MCF 10A (cell line): ENCODE measurements at regions not wholly inside any gene's neighbourhood (a gene's known extent, or its start where the extent isn't known, plus 50 kb on each side); places are given as distances from the start of the nearest gene placed in this dataset.

ENCODE experiments used
- BruUV-seq: library from RNA; stranded (reverse); fragments of 400-500 nt; replicated peaks from 2 replicates; lab custom pipeline; 2021; lab: Mats Ljungman, UMichigan
- CTCF ChIA-PET: fragments of 300-600 bp; sonication (Branson Sonifier 250); formaldehyde crosslinking; extraction: SDS; loops from one replicate; lab custom pipeline; 2021; ENCODE audit warnings: antibody characterized with exemption, inconsistent platforms; lab: Yijun Ruan, JAX
- POLR2A ChIA-PET: fragments of 300-600, 350-650 bp; sonication (Branson Sonifier 250); formaldehyde crosslinking; extraction: SDS; loops from one replicate; lab custom pipeline; 2020; ENCODE audit warnings: antibody characterized with exemption, inconsistent platforms; lab: Yijun Ruan, JAX
- DNase-seq: peaks from one replicate; pipeline ENCODE4 v3.0.0-alpha.2; 2018; ENCODE audit not compliant: unreplicated experiment
- H3K27ac Mint-ChIP-seq: one replicate; pipeline ENCODE4 v1.8.0; 2022; ENCODE audit warnings: mild to moderate bottlenecking, low read depth, mixed read lengths; ENCODE audit not compliant: unreplicated experiment
- H3K27me3 Mint-ChIP-seq: one replicate; pipeline ENCODE4 v1.8.0; 2022; ENCODE audit warnings: mixed read lengths; ENCODE audit not compliant: insufficient read depth, unreplicated experiment
- H3K36me3 Mint-ChIP-seq: one replicate; pipeline ENCODE4 v1.8.0; 2022; ENCODE audit warnings: mild to moderate bottlenecking, moderate library complexity, mixed read lengths; ENCODE audit not compliant: insufficient read depth, unreplicated experiment
- H3K4me1 Mint-ChIP-seq: one replicate; pipeline ENCODE4 v1.8.0; 2022; ENCODE audit warnings: mixed read lengths; ENCODE audit not compliant: insufficient read depth, unreplicated experiment
- H3K4me3 Mint-ChIP-seq: one replicate; pipeline ENCODE4 v1.8.0; 2022; ENCODE audit warnings: mild to moderate bottlenecking, moderate library complexity, mixed read lengths; ENCODE audit not compliant: unreplicated experiment
- H3K9me3 Mint-ChIP-seq: one replicate; pipeline ENCODE4 v1.8.0; 2022; ENCODE audit warnings: mixed read lengths; ENCODE audit not compliant: unreplicated experiment
- intact Hi-C: fragments of 100-400 bp; cut with micrococcal nuclease; formaldehyde crosslinking; loops from 2 replicates; pipeline ENCODE4 v1.14.1; 2022
- TF ChIP-seq, protein P1 (sequence below): fragments of 200-600 bp; IDR thresholded peaks from one replicate; pipeline ENCODE4 v1.8.0; 2022; ENCODE audit warnings: antibody characterized with exemption, mild to moderate bottlenecking; ENCODE audit not compliant: unreplicated experiment

DNA sequence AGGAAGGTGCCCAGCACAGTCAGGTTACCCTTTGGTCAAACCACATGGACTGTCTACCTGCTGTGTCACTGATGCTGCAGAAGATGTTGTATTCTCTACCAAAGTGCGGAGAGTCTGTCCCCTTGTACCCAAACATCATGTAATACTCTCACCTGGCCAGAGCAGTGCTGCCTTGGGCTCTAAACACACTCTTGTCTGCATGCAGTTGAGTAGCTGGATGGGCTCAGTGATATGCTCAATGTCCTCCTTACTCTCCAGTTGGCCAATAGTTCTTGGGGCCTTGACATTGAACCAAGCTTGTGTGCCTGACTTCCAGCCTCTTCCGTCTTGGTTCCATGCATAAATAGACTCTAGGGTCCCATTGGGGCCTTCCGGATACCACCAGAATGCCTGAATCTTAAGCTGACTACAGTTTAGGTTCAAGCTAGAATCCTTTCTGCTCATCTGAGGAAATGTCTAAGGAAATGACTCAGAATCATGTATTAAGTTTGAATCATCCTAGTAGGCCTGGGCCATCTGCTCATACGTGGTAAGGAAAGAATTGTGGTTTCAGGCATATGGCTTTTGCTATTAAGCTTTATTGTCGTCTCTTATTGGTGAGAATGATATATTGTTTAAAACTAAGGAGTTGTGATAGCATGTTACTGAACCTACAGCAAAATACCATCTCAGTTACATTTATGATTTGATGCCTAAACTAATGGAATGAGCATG is 118.0 kb downstream of the OTUD1 start:
- peak; percentile 39 for DNase-seq
- TF ChIP-seq, protein P1, sequence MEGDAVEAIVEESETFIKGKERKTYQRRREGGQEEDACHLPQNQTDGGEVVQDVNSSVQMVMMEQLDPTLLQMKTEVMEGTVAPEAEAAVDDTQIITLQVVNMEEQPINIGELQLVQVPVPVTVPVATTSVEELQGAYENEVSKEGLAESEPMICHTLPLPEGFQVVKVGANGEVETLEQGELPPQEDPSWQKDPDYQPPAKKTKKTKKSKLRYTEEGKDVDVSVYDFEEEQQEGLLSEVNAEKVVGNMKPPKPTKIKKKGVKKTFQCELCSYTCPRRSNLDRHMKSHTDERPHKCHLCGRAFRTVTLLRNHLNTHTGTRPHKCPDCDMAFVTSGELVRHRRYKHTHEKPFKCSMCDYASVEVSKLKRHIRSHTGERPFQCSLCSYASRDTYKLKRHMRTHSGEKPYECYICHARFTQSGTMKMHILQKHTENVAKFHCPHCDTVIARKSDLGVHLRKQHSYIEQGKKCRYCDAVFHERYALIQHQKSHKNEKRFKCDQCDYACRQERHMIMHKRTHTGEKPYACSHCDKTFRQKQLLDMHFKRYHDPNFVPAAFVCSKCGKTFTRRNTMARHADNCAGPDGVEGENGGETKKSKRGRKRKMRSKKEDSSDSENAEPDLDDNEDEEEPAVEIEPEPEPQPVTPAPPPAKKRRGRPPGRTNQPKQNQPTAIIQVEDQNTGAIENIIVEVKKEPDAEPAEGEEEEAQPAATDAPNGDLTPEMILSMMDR, result no peak
- H3K4me3 Mint-ChIP-seq, result no peak overlapping the region
- H3K9me3 Mint-ChIP-seq, result no peaks in the 10 kb centered on the region
- no TSS peak for BruUV-seq
- H3K27me3 Mint-ChIP-seq, result no peaks in the 10 kb centered on the region
- peaks cover 20% of the 10 kb centered on the region for H3K4me1 Mint-ChIP-seq
- CTCF ChIA-PET, result interaction anchor here (0.6 to 2.1 kb wide), 2 partner anchors 28 to 305 kb away, joined by 3 to 8 read pairs; no protein-coding TSS in a partner anchor
- intact Hi-C loops, result no loop called here
- H3K27ac Mint-ChIP-seq, result peak overlapping the region; percentile 74
- no peaks in the 10 kb centered on the region for H3K36me3 Mint-ChIP-seq
- POLR2A ChIA-PET, result no interaction called here

DNA sequence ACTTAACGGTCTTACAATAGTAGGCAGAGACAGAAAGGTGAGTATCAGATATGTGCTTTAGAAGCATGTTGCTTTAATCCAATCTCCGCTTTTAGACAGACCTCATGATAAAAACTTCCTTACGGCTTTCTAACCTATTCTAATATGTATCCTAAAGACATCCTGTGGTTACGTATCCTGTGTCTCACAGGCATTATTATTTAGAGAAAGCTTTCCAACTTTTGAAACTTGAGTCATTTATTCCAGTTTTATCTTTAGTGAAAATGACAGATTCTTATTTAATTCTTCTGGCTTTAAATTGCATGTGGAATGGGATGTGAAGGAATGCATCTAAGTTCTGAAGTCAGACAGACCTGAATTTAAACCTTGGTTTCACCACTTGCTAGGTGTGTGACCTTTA is 118.9 kb downstream of the OTUD1 start:
- peaks cover 6% of the 10 kb centered on the region for H3K9me3 Mint-ChIP-seq
- intact Hi-C loops, result no loop called here
- H3K27ac Mint-ChIP-seq, result peak overlapping the region; percentile 22
- POLR2A ChIA-PET, result no interaction called here
- no peaks in the 10 kb centered on the region for H3K36me3 Mint-ChIP-seq
- TF ChIP-seq, protein P1, result no peak
- CTCF ChIA-PET, result interaction anchor here (0.8 to 2.1 kb wide), 2 partner anchors 28 to 241 kb away, joined by 3 to 8 read pairs; no protein-coding TSS in a partner anchor
- DNase-seq, result no peak
- H3K4me3 Mint-ChIP-seq, result no peak overlapping the region
- no peaks in the 10 kb centered on the region for H3K27me3 Mint-ChIP-seq
- peaks cover 20% of the 10 kb centered on the region for H3K4me1 Mint-ChIP-seq
- no TSS peak for BruUV-seq

DNA sequence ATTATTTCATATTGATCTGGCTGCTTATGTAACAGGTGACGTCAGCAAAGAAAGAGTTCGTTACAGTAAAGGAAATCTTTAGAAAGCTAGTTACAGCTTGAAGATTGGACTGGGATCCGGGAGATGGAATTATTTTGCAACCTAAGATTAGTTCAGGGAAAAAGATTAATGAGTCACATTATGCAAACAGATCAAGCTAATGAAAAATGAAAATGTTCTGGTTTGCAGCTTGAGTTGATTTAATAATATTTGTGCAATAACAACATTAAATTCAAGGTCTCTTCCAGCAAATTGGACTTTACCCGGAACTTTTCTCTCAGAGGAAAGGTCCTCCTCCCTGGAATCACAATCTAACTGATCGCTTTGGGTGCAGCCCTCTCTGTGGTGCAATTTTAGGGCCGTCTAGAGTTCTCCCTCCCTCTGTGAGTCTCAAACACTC is 119.5 kb downstream of the OTUD1 start:
- peak overlapping the region; percentile 22 for H3K27ac Mint-ChIP-seq
- intact Hi-C loops, result no loop called here
- no peaks in the 10 kb centered on the region for H3K36me3 Mint-ChIP-seq
- peaks cover 20% of the 10 kb centered on the region for H3K4me1 Mint-ChIP-seq
- BruUV-seq, result no TSS peak
- H3K27me3 Mint-ChIP-seq, result no peaks in the 10 kb centered on the region
- ChIA-PET CTCF (interaction anchor here (0.6 to 2.1 kb wide), 3 partner anchors 29 to 242 kb away, joined by 3 to 8 read pairs (median 4); no protein-coding TSS in a partner anchor), POLR2A (interaction anchor here (0.5 kb wide), 1 partner anchor 400 kb away, joined by 5 read pairs; no protein-coding TSS in a partner anchor)
- TF ChIP-seq, protein P1, result no peak
- peaks cover 7% of the 10 kb centered on the region for H3K9me3 Mint-ChIP-seq
- peak; percentile 11 for DNase-seq
- no peak overlapping the region for H3K4me3 Mint-ChIP-seq

DNA sequence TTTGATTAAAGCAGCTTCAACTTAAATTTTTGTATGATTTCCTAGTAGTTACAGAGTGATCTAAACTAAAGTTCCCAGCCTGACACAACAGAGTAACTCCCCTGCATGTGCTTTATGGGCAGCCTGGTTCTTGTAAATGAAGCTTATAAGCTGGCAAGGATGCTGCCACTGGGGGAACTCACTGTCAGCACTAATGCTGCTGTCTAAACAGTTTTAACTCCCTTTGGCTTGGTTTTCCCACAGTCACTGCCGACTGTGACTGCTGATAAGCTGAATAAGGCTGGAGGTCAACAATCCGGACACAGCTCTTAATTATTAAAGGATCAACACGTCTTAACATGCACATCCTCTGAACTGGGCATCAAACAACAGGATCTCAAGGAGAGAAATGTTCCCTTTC is 130.1 kb downstream of the OTUD1 start:
- no peaks in the 10 kb centered on the region for H3K36me3 Mint-ChIP-seq
- intact Hi-C loops, result no loop called here
- no peaks in the 10 kb centered on the region for H3K4me1 Mint-ChIP-seq
- no TSS peak for BruUV-seq
- POLR2A ChIA-PET, result no interaction called here
- TF ChIP-seq, protein P1, result no peak
- H3K4me3 Mint-ChIP-seq, result no peak overlapping the region
- H3K27me3 Mint-ChIP-seq, result peaks cover 33% of the 10 kb centered on the region
- DNase-seq, result no peak
- CTCF ChIA-PET, result interaction anchor here (0.6 to 1.0 kb wide), 3 partner anchors 10 to 53 kb away, joined by 3 to 4 read pairs (median 4); no protein-coding TSS in a partner anchor
- no peak overlapping the region for H3K27ac Mint-ChIP-seq
- peaks cover 12% of the 10 kb centered on the region for H3K9me3 Mint-ChIP-seq
